ENCODE measurements at regions not wholly inside any gene's neighbourhood (a gene's known extent, or its start where the extent isn't known, plus 50 kb on each side); places are given as distances from the start of the nearest gene placed in this dataset.

DNA sequence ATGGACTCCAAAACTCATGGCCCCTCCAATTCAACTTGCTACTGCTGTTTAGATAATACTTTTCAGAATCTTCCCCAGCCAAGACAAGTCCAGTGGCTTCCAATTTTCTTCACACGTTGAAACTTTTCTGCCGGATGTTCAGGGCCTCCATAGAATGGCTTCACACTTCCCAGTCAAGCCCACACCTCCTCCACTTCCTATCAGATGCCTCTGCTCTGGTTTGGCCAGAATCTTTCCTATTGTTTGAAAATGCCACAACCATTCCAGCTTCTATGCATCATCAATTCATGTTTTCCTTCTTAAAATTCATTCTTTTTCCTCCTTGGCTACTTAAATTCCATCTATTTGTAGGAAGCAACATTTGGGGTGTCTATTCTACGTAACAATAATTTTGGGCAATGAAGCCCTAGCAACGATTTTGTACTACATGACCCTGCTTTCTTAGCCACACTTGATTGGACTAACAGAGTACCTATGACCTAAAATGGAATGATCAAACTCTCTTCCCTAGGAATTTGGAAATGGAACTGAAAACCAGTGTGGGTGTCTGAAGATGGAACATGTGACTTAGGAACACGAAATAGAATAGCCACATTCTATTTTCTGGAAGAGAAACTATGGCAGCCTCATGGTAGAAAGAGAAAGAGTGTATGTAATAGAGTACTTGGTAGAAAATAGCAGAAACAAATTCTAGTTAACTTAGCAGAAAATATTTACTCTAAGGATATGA lies 74.1 kb upstream of the CNIH3 start:
- Histone ChIP-seq H3K4me3 (no peak overlapping the region), H3K27ac (no peak overlapping the region), H3K36me3 (no peaks in the 10 kb centered on the region), H3K9me3 (no peaks in the 10 kb centered on the region), H3K4me1 (peaks cover 0 to 4% (median 0%) of the 10 kb centered on the region in 4 donors), H3K27me3 (no peaks in the 10 kb centered on the region)
- WGBS (ENCODE audit: insufficient coverage, low coverage, low lambda C conversion rate, missing lambda C conversion rate), result 55% methylated on average over 5 of the region's 5 CpGs
- intact Hi-C loops (cut with DNase I), result no loop called here
- DNase-seq (no peak), ATAC-seq (no peak)
- TF ChIP-seq POLR2A (IDR thresholded peaks at IDR 0.05), result no peak
- TF ChIP-seq, protein P1, sequence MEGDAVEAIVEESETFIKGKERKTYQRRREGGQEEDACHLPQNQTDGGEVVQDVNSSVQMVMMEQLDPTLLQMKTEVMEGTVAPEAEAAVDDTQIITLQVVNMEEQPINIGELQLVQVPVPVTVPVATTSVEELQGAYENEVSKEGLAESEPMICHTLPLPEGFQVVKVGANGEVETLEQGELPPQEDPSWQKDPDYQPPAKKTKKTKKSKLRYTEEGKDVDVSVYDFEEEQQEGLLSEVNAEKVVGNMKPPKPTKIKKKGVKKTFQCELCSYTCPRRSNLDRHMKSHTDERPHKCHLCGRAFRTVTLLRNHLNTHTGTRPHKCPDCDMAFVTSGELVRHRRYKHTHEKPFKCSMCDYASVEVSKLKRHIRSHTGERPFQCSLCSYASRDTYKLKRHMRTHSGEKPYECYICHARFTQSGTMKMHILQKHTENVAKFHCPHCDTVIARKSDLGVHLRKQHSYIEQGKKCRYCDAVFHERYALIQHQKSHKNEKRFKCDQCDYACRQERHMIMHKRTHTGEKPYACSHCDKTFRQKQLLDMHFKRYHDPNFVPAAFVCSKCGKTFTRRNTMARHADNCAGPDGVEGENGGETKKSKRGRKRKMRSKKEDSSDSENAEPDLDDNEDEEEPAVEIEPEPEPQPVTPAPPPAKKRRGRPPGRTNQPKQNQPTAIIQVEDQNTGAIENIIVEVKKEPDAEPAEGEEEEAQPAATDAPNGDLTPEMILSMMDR (IDR thresholded peaks at IDR 0.05), result no peak

DNA sequence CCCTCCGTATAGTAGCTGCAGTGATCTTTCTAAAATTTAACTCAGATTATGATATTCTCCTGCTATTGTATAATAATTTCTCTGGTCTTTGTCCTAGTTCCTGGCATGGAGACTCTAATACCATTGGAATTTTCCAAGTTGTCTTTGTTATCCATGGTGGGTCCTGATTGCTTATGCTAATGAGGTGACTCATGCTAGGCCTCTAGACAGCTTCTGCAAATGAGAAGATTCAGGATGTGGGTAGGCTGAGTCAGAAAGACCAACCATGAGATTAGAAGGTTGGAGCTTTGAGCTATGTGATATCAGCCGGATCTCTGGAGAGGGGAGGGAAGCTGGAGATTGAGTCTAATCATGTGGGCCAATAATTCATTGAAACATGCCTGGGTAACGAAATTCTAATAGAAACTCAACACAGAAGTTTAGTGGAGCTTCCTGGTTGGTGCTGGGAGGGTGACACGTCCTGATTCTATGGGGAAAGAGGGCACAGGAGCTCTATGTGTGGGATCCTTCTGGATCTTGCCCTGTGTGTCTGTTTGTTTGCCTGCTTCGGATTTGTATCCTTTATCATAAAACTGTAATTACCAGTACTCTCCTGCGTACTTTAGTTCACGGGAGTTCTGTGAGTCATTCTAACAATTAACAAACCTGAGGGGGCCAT lies 73.2 kb upstream of the CNIH3 start:
- WGBS (ENCODE audit: insufficient coverage, low coverage, low lambda C conversion rate, missing lambda C conversion rate), result 71% methylated on average over 6 of the region's 7 CpGs
- no peak for TF ChIP-seq POLR2A (IDR thresholded peaks at IDR 0.05)
- TF ChIP-seq, protein P1 (IDR thresholded peaks at IDR 0.05), result no peak
- Histone ChIP-seq H3K27me3 (no peaks in the 10 kb centered on the region), H3K4me3 (no peak overlapping the region), H3K4me1 (peaks cover 0 to 4% (median 0%) of the 10 kb centered on the region in 4 donors), H3K9me3 (no peaks in the 10 kb centered on the region), H3K36me3 (no peaks in the 10 kb centered on the region), H3K27ac (no peak overlapping the region)
- ATAC-seq (peak in 1 of 4 donors; percentile 46), DNase-seq (no peak)
- intact Hi-C loops (cut with DNase I), result no loop called here

DNA sequence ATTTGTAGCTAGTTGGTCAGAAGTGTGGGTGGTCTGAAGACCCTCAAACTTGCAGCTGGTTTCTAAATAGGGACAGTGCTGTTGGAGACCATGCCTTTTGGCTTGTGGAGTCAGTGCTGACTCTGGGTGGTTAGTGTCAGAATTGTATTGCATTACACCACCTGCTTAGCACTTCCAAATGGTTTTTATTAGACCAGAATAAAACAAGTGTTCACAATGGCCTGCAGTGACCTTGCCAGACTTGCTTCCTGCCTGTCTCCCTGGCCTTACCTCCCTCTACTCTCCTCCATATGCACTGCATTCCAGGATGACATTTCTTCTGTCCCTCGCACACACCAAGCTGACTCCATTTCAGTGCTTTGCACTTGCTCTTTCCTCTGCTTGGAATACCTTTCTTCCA lies 72.7 kb upstream of the CNIH3 start:
- Histone ChIP-seq H3K36me3 (no peaks in the 10 kb centered on the region), H3K4me1 (peaks cover 0 to 4% (median 0%) of the 10 kb centered on the region in 4 donors), H3K9me3 (no peaks in the 10 kb centered on the region), H3K27me3 (no peaks in the 10 kb centered on the region), H3K4me3 (no peak overlapping the region), H3K27ac (no peak overlapping the region)
- DNase-seq, result no peak
- ATAC-seq, result no peak
- intact Hi-C loops (cut with DNase I), result no loop called here
- TF ChIP-seq POLR2A (IDR thresholded peaks at IDR 0.05), result no peak
- TF ChIP-seq, protein P1 (IDR thresholded peaks at IDR 0.05), result no peak
- 88% methylated on average over 1 of the region's 1 CpG for WGBS (ENCODE audit: insufficient coverage, low coverage, low lambda C conversion rate, missing lambda C conversion rate)

DNA sequence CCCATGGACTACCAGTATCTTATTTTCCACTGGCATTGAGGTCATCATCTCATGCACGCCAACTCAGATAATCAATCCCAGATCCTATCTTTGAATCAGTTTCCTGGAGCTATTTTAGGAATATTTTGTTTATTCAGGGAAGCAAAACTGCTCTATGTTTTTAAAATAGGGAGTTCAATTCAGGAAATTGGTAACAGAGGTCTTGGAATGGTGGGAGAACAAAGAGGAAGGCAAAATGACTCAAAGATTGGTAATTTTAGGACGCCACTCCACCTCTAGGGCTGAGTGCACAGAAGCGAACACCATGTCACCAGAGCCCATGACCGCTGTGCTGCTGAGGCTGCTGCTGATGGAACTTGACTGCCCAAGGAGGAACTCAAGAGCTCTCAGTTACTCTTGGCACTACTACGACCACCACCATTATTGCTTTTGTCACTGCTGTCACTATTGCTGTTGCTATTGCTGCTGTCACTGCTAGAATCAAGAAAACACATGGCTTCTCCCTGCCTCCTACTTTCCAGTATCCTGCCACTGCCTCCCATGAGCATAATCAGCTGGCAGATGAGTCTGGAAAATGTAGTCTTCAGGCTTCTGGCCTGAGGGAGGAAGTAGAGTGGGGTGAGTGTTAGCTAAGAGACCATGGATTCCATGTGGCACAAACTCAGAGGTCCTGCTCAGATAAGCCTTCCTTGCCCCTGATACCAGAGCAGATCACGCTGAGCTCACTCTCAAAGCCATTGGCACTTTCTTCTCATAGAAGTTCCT lies 71.6 kb upstream of the CNIH3 start:
- Histone ChIP-seq H3K27ac (no peak overlapping the region), H3K36me3 (no peaks in the 10 kb centered on the region), H3K4me3 (no peak overlapping the region), H3K27me3 (no peaks in the 10 kb centered on the region), H3K4me1 (peaks cover 0 to 4% (median 0%) of the 10 kb centered on the region in 4 donors), H3K9me3 (no peaks in the 10 kb centered on the region)
- intact Hi-C loops (cut with DNase I), result no loop called here
- TF ChIP-seq POLR2A (IDR thresholded peaks at IDR 0.05), result no peak
- TF ChIP-seq, protein P1 (IDR thresholded peaks at IDR 0.05), result no peak
- no peak for ATAC-seq
- DNase-seq, result no peak
- WGBS (ENCODE audit: insufficient coverage, low coverage, low lambda C conversion rate, missing lambda C conversion rate), result 84% methylated on average over 4 of the region's 6 CpGs
